ENCODE measurements at regions not wholly inside any gene's neighbourhood (a gene's known extent, or its start where the extent isn't known, plus 50 kb on each side); places are given as distances from the start of the nearest gene placed in this dataset.
"Not testable (repeated sequence)": the region's sequence is repeated elsewhere in the genome, so short reads cannot be mapped to it uniquely, and the experiment has no call there.

- no peaks in the 10 kb centered on the region for H3K9me3 ChIP-seq (replicated peaks; ENCODE audit: low read length)
- H3K4me2 ChIP-seq (ENCODE audit: low read length) = no peak overlapping the region
- no peak overlapping the region for H3K4me3 ChIP-seq (ENCODE audit: low read length)
These were observed 207.7 kb upstream of the KAZN start for GRCh38 chr1:14390816-14391215.

DNA sequence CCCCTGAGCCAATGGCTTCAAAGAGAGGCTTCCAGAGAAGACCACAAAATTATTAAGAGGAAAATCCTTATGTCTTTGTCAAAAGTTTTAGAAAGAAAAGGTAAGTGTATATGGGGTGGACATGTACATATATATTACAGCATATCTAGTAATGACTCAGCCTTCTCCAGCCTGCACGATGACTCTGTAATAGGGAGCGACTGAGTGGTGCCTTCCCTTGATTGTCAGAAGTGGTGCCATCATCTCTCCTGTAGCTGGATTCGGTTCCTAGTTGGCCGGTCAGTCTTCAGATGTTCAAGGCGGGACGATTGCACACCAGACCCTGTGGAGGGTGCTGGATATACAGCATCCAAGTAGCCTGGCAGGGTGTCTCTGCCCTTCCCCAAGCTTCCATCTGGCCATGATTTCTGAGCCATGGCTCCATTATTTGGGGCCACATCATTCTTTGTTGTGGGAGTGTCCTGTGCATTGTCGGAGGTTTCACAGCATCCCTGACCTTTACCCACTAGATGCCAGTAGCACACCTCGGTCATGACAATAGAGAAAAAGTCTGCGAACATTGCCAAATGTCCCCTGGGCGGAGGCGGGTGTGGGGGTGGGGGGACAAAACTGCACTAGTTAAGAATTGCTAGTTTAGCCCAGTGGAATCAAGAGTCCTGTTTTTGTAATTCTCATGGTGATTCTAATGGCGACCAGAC lies 206.2 kb upstream of the KAZN start:
- no peaks in the 10 kb centered on the region for H3K4me1 ChIP-seq (ENCODE audit: control insufficient read depth, insufficient read depth, low read length)
- H3K4me2 ChIP-seq (ENCODE audit: low read length) = no peak overlapping the region
- H3K27me3 ChIP-seq (ENCODE audit: control insufficient read depth, insufficient read depth, low read length) = no peaks in the 10 kb centered on the region
- no peaks in the 10 kb centered on the region for H3K9me3 ChIP-seq (replicated peaks; ENCODE audit: low read length)
- no peak overlapping the region for H3K4me3 ChIP-seq (ENCODE audit: low read length)
- H3K36me3 ChIP-seq (ENCODE audit: insufficient read depth, low read length) = no peaks in the 10 kb centered on the region
- no peak overlapping the region for H3K9ac ChIP-seq (ENCODE audit: low read depth, low read length)

More at GRCh38 chr1:14390816-14391215, 207.7 kb upstream of the KAZN start:
- Histone ChIP-seq H3K36me3 (ENCODE audit: insufficient read depth, low read length) (no peaks in the 10 kb centered on the region), H3K9ac (ENCODE audit: low read depth, low read length) (no peak overlapping the region), H3K27me3 (ENCODE audit: control insufficient read depth, insufficient read depth, low read length) (no peaks in the 10 kb centered on the region), H3K4me1 (ENCODE audit: control insufficient read depth, insufficient read depth, low read length) (no peaks in the 10 kb centered on the region)

DNA sequence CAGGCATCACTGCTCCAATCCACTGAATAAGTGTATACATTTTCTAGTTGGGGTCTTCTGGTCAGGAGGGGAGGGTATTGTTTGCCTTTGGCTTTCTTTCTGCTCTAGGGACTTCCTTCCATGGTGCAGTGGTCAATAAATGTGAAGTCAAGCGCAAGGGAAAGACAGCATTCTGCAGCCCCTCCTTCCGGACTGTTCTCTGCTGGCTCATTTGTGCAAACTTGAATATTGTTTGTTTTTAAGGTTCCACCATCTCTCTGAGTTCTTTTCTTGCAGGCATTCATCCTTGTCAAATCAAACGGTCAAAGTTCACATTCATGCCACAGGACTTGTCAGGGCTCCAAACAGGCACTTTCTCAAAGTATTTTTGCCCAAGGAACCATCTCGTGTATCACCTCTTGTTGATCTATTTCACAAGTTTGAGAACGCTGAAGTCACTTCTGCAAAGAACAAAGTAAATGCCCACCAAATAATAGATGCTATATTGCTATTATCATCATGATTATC lies 205.6 kb upstream of the KAZN start:
- Histone ChIP-seq H3K36me3 (ENCODE audit: insufficient read depth, low read length) (no peaks in the 10 kb centered on the region), H3K4me3 (ENCODE audit: low read length) (no peak overlapping the region), H3K9me3 (replicated peaks; ENCODE audit: low read length) (no peaks in the 10 kb centered on the region), H3K27me3 (ENCODE audit: control insufficient read depth, insufficient read depth, low read length) (no peaks in the 10 kb centered on the region), H3K4me1 (ENCODE audit: control insufficient read depth, insufficient read depth, low read length) (no peaks in the 10 kb centered on the region), H3K4me2 (ENCODE audit: low read length) (no peak overlapping the region), H3K9ac (ENCODE audit: low read depth, low read length) (no peak overlapping the region)

DNA sequence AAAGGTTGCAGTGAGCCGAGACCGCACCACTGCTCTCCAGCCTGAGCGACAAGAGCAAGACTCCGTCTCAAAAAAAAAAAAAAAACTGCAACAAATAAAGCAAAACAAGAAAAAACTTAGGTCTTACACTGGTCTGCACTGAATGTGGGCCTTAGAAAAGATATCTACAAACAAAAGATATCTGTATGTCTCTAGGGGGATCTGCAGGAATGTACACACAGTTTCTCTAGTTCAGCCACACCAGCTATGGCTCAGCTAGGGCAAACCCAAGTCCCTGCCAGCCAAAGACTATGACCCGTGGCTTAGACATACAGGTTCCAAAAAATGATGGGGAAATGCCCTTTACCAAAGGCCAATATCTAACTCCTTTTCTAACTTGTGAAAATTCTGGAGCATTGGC lies 202.4 kb upstream of the KAZN start:
- no peaks in the 10 kb centered on the region for H3K9me3 ChIP-seq (replicated peaks; ENCODE audit: low read length)
- no peak overlapping the region for H3K9ac ChIP-seq (ENCODE audit: low read depth, low read length)
- no peak overlapping the region for H3K4me2 ChIP-seq (ENCODE audit: low read length)
- no peaks in the 10 kb centered on the region for H3K27me3 ChIP-seq (ENCODE audit: control insufficient read depth, insufficient read depth, low read length)
- no peaks in the 10 kb centered on the region for H3K4me1 ChIP-seq (ENCODE audit: control insufficient read depth, insufficient read depth, low read length)
- no peaks in the 10 kb centered on the region for H3K36me3 ChIP-seq (ENCODE audit: insufficient read depth, low read length)
- no peak overlapping the region for H3K4me3 ChIP-seq (ENCODE audit: low read length)

DNA sequence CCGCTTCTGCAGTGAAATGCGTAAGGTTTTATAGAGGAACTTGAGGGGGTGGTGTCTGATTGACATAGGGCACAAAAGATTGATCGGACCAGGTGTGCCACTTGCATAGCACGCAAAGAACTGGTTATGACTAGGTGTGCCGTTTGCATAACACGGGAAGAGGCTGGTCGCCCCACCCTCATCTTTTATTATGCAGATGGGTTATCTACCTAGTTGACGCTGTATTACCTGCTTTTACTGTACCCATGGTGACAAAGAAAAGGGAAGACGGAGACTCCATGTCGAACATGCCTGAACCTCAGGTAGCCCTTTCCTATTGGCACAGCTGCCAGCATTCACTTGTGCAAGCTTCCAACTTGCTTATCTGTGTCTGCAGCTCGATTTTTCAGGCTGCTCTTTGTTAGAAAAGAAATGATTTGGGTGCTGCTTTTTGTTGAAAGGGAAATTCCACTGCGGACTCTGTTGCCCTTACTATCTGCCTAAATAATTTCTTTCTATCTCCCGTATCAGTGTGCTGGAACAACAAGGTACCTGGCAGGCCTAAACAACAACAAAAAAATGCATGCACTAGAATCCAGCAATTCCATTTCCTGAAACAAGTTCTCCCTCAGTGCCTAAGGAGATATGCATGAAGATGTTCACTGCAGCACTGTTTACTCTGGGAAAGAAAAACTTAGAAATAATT lies 194.4 kb upstream of the KAZN start:
- Histone ChIP-seq H3K9me3 (replicated peaks; ENCODE audit: low read length) (no peaks in the 10 kb centered on the region), H3K4me3 (ENCODE audit: low read length) (no peak overlapping the region), H3K27me3 (ENCODE audit: control insufficient read depth, insufficient read depth, low read length) (no peaks in the 10 kb centered on the region), H3K9ac (ENCODE audit: low read depth, low read length) (no peak overlapping the region), H3K4me2 (ENCODE audit: low read length) (no peak overlapping the region), H3K36me3 (ENCODE audit: insufficient read depth, low read length) (no peaks in the 10 kb centered on the region), H3K4me1 (ENCODE audit: control insufficient read depth, insufficient read depth, low read length) (no peaks in the 10 kb centered on the region)

- Histone ChIP-seq H3K9me3 (replicated peaks; ENCODE audit: low read length) (no peaks in the 10 kb centered on the region), H3K36me3 (ENCODE audit: insufficient read depth, low read length) (no peaks in the 10 kb centered on the region)
These were observed 193.6 kb upstream of the KAZN start for GRCh38 chr1:14404862-14405301.

GRCh38 chr1:14412235-14412634 lies 186.2 kb upstream of the KAZN start:
- H3K36me3 ChIP-seq (ENCODE audit: insufficient read depth, low read length) = no peaks in the 10 kb centered on the region
- H3K9ac ChIP-seq (ENCODE audit: low read depth, low read length) = no peak overlapping the region
- no peak overlapping the region for H3K4me3 ChIP-seq (ENCODE audit: low read length)
- no peak overlapping the region for H3K4me2 ChIP-seq (ENCODE audit: low read length)
- H3K4me1 ChIP-seq (ENCODE audit: control insufficient read depth, insufficient read depth, low read length) = peaks cover 9% of the 10 kb centered on the region
- H3K9me3 ChIP-seq (replicated peaks; ENCODE audit: low read length) = no peaks in the 10 kb centered on the region
- H3K27me3 ChIP-seq (ENCODE audit: control insufficient read depth, insufficient read depth, low read length) = no peaks in the 10 kb centered on the region

More at GRCh38 chr1:14404862-14405301, 193.6 kb upstream of the KAZN start:
- Histone ChIP-seq H3K4me2 (ENCODE audit: low read length) (no peak overlapping the region), H3K4me3 (ENCODE audit: low read length) (no peak overlapping the region), H3K9ac (ENCODE audit: low read depth, low read length) (no peak overlapping the region), H3K27me3 (ENCODE audit: control insufficient read depth, insufficient read depth, low read length) (no peaks in the 10 kb centered on the region), H3K4me1 (ENCODE audit: control insufficient read depth, insufficient read depth, low read length) (no peaks in the 10 kb centered on the region)

DNA sequence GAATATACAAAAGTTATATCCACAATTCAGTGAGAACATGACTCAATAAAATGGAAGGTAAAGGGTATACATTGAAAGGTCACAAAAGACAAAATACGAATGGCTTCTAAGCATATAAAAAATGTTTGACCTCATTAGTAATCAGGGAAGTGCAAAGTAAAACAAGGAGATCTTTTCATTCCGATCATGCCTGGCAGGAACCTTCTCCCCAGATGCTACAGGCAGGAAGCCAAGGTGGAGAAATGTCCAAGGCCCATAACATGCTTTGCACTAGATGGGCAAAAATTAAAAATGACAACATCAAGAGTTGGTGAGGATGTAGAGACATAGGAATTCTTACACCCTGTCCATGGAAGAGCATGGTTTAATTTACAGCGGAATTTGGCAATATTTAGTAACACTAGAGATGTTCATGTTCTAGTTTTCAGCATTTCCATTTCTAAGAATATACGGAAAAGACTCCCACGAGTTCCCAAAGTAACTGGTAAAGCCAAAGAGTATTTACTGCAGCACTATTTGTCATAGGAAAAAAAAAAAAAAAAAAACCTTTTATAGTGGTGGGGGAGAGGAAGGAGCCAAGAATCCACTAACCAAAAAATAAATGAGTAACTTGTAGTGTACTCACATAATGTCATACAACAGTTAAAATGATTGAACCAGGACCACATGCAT lies 184.5 kb upstream of the KAZN start:
- no peaks in the 10 kb centered on the region for H3K36me3 ChIP-seq (ENCODE audit: insufficient read depth, low read length)
- H3K27me3 ChIP-seq (ENCODE audit: control insufficient read depth, insufficient read depth, low read length) = no peaks in the 10 kb centered on the region
- no peaks in the 10 kb centered on the region for H3K9me3 ChIP-seq (replicated peaks; ENCODE audit: low read length)
- H3K4me2 ChIP-seq (ENCODE audit: low read length) = peak overlapping the region; percentile 31
- peaks cover 9% of the 10 kb centered on the region for H3K4me1 ChIP-seq (ENCODE audit: control insufficient read depth, insufficient read depth, low read length)
- no peak overlapping the region for H3K9ac ChIP-seq (ENCODE audit: low read depth, low read length)
- H3K4me3 ChIP-seq (ENCODE audit: low read length) = no peak overlapping the region

DNA sequence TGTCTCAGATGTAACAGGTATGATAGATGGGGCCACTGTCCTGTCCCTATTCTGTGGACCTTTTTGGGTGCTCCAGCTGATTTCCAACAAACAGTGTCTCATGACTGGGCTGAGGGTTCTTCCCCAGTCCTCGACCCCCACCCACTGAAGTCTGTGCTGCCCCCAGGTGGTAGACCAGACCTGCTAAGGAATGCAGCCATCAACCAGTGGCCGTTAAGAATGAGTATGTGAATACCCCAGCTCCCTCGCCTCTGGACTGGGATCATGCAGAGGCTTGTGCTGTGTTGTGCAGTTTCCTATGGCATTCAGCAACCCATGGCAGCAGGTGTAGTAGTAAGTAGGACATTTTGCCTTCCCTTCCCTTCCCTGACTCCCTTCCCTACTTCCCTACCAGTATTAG lies 183.1 kb upstream of the KAZN start:
- Histone ChIP-seq H3K36me3 (ENCODE audit: insufficient read depth, low read length) (no peaks in the 10 kb centered on the region), H3K27me3 (ENCODE audit: control insufficient read depth, insufficient read depth, low read length) (no peaks in the 10 kb centered on the region), H3K9ac (ENCODE audit: low read depth, low read length) (no peak overlapping the region), H3K4me2 (ENCODE audit: low read length) (no peak overlapping the region), H3K4me1 (ENCODE audit: control insufficient read depth, insufficient read depth, low read length) (peaks cover 9% of the 10 kb centered on the region), H3K9me3 (replicated peaks; ENCODE audit: low read length) (no peaks in the 10 kb centered on the region), H3K4me3 (ENCODE audit: low read length) (no peak overlapping the region)

- H3K4me3 ChIP-seq (ENCODE audit: low read length); H3K9ac ChIP-seq (ENCODE audit: low read depth, low read length); H3K36me3 ChIP-seq (ENCODE audit: insufficient read depth, low read length); H3K27me3 ChIP-seq (ENCODE audit: control insufficient read depth, insufficient read depth, low read length); H3K9me3 ChIP-seq (replicated peaks; ENCODE audit: low read length); H3K4me1 ChIP-seq (ENCODE audit: control insufficient read depth, insufficient read depth, low read length); H3K4me2 ChIP-seq (ENCODE audit: low read length): not testable (repeated sequence)
These were observed 178.7 kb upstream of the KAZN start for GRCh38 chr1:14419778-14420218.

DNA sequence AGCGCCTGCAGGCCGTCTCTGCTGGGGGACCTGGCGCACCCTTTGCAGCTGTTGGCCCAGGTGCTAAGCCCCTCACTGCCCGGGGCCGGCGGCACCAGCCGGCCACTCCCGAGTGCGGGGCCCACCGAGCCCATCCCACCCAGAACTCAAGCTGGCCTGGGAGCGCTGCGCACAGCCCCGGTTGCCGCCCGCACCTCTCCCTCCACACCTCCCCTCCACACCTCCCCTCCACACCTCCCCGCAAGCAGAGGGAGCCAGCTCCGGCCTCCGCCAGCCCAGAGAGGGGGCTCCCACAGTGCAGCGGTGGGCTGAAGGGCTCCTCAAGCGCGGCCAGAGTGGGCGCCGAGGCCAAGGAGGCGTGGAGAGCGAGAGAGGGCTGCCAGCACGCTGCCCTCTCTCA lies 177.8 kb upstream of the KAZN start:
- H3K4me3 ChIP-seq (ENCODE audit: low read length) = no peak overlapping the region
- no peak overlapping the region for H3K4me2 ChIP-seq (ENCODE audit: low read length)
- H3K9me3 ChIP-seq (replicated peaks; ENCODE audit: low read length) = no peaks in the 10 kb centered on the region
- no peaks in the 10 kb centered on the region for H3K4me1 ChIP-seq (ENCODE audit: control insufficient read depth, insufficient read depth, low read length)
- no peaks in the 10 kb centered on the region for H3K36me3 ChIP-seq (ENCODE audit: insufficient read depth, low read length)
- no peak overlapping the region for H3K9ac ChIP-seq (ENCODE audit: low read depth, low read length)
- no peaks in the 10 kb centered on the region for H3K27me3 ChIP-seq (ENCODE audit: control insufficient read depth, insufficient read depth, low read length)

All from skeletal muscle satellite cell (primary cell).